Panc1 (cell line): ENCODE measurements at regions not wholly inside any gene's neighbourhood (a gene's known extent, or its start where the extent isn't known, plus 50 kb on each side); places are given as distances from the start of the nearest gene placed in this dataset.

Experiments
- ATAC-seq: fragments of 200-7000 bp; cut with Tn5 transposase; 2 replicates; pipeline ENCODE4 v1.9.1; 2020; ENCODE audit warnings: mild to moderate bottlenecking, moderate library complexity
- BruUV-seq: library from RNA; stranded (reverse); fragments of 400-500 nt; replicated peaks from 2 replicates; lab custom pipeline; 2021; lab: Mats Ljungman, UMichigan
- CTCF ChIA-PET: fragments of 300-600 bp; sonication (Branson Sonifier 250); formaldehyde crosslinking; loops from one replicate; lab custom pipeline; 2022; ENCODE audit warnings: antibody characterized with exemption; lab: Charles Lee
- POLR2A ChIA-PET: fragments of 300-600 bp; sonication (Branson Sonifier 250); formaldehyde crosslinking; loops from one replicate; lab custom pipeline; 2022; ENCODE audit warnings: antibody characterized with exemption; lab: Charles Lee
- DNase-seq: peaks from one replicate; pipeline ENCODE4 v3.0.0-alpha.2; 2010; ENCODE audit warnings: low read depth, low spot score
- H3K27ac ChIP-seq: 2 replicates; pipeline ENCODE4 v1.5.1; 2011; ENCODE audit warnings: mild to moderate bottlenecking, low read length, inconsistent platforms
- H3K27me3 ChIP-seq: fragments of 200-500 bp; sonication (Bioruptor generic); 2 replicates; pipeline ENCODE4 v1.6.0; 2014; ENCODE audit warnings: low read length, inconsistent platforms; ENCODE audit not compliant: control insufficient read depth, insufficient read depth
- H3K36me3 ChIP-seq: fragments of 200-500 bp; sonication (Bioruptor generic); 2 replicates; pipeline ENCODE4 v1.5.1; 2014; ENCODE audit warnings: inconsistent platforms, mild to moderate bottlenecking, low read length, moderate library complexity; ENCODE audit not compliant: control insufficient read depth, insufficient read depth
- H3K4me1 ChIP-seq: 2 replicates; pipeline ENCODE4 v1.5.1; 2011; ENCODE audit warnings: inconsistent platforms, mild to moderate bottlenecking, low read length, moderate library complexity; ENCODE audit not compliant: control insufficient read depth, insufficient read depth
- H3K4me3 ChIP-seq, 2 experiments: 2 replicates each; pipeline ENCODE4 v1.5.1; 2011 to 2012; ENCODE audit warnings: low read depth in 2 of 2, low read length in 2 of 2, mild to moderate bottlenecking in 2 of 2, inconsistent platforms in 1 of 2, moderate library complexity in 1 of 2
- H3K9me3 ChIP-seq: fragments of 200-500 bp; sonication (Bioruptor generic); 2 replicates; pipeline ENCODE4 v1.5.1; 2014; ENCODE audit warnings: low read depth, mild to moderate bottlenecking, inconsistent platforms, low read length, moderate library complexity; ENCODE audit not compliant: control insufficient read depth, insufficient read depth
- CTCF ChIP-seq: fragments of 450-650 bp; IDR thresholded peaks from 2 replicates; pipeline ENCODE4 v1.5.1; 2017; ENCODE audit warnings: mild to moderate bottlenecking
- POLR2AphosphoS5 ChIP-seq: IDR thresholded peaks from 2 replicates; pipeline ENCODE4 v1.6.1; 2012; ENCODE audit warnings: mild to moderate bottlenecking, low read depth, low read length, moderate library complexity
- REST ChIP-seq, 2 experiments: IDR thresholded peaks; 2 replicates each; pipeline ENCODE4 v1.6.1; 2011 to 2012; ENCODE audit warnings: low read depth in 2 of 2, control low read depth in 1 of 2, low read length in 1 of 2, mild to moderate bottlenecking in 1 of 2, moderate library complexity in 1 of 2; ENCODE audit not compliant: insufficient read depth in 1 of 2
- SIN3A ChIP-seq: IDR thresholded peaks from 2 replicates; pipeline ENCODE4 v1.6.1; 2012; ENCODE audit warnings: low read depth, mild to moderate bottlenecking, low read length, moderate library complexity, borderline replicate concordance; ENCODE audit not compliant: insufficient read depth
- TCF7L2 ChIP-seq: IDR thresholded peaks from 2 replicates; pipeline ENCODE4 v1.6.1; 2011; ENCODE audit warnings: mild to moderate bottlenecking, low read depth, low read length, inconsistent platforms
- in situ Hi-C: cut with HindIII; loops from 2 replicates; pipeline ENCODE4 v1.10.0; 2016; ENCODE audit warnings: low sequenced_read_pairs, low pct_unique_long_range_greater_than_20kb
- intact Hi-C: fragments of 100-400 bp; cut with micrococcal nuclease; formaldehyde crosslinking; loops from one replicate; pipeline ENCODE4 v1.10.0; 2022; ENCODE audit not compliant: unreplicated experiment

DNA sequence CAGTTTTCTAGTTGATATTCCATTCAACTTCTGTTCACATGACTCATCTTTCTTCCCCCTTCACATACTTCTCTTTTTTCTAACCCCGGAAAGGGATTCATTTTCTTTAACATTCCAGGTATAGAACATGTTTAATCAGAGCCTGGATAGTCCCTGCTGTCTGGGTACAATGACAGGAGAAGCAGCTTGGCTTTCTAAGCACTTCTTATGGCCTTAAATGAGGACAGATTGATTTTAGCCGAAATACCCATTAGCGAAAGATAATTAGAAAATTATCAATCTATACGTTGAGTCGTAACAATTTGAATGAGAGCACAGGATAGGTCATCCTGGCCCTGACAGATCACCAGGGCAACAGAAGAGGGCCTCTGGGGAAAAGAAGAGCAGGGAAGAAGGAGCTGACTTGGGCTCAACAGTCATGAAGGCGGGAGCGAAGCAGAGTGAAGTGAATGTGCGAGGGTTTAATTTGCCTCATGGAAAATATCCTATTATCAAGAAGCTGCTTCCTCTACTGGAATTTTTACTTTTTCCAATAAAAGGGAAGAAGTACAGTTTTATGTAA, 62.2 kb downstream of the PPP1R2C start:
- Histone ChIP-seq H3K36me3 (no peaks in the 10 kb centered on the region), H3K4me1 (no peaks in the 10 kb centered on the region), H3K27ac (no peak overlapping the region), H3K27me3 (no peaks in the 10 kb centered on the region), H3K4me3 (no peak overlapping the region), H3K9me3 (no peaks in the 10 kb centered on the region)
- ChIA-PET CTCF (no interaction called here), POLR2A (no interaction called here)
- intact Hi-C loops, result no loop called here
- no TSS peak for BruUV-seq
- DNase-seq (no peak), ATAC-seq (no peak)
- TF ChIP-seq CTCF (peak; percentile 17; the same call in 1 of the 2 replicates), POLR2AphosphoS5 (no peak)
- in situ Hi-C loops, result no loop called here

- H3K27ac ChIP-seq, result no peak overlapping the region
- DNase-seq (no peak), ATAC-seq (no peak)
- H3K36me3 ChIP-seq, result no peaks in the 10 kb centered on the region
- no peak for TF ChIP-seq POLR2AphosphoS5
- no peak for TF ChIP-seq REST (IDR thresholded peaks at IDR 0.05; ENCODE audit: insufficient read depth in 1 of 2, low read depth in 2 of 2, low read length in 1 of 2)
- TF ChIP-seq SIN3A, result no peak
- peak; percentile 49 for TF ChIP-seq CTCF
- TF ChIP-seq TCF7L2, result no peak
- CTCF ChIA-PET, result interaction anchor here (0.7 kb wide), 1 partner anchor 1122 kb away, joined by 20 read pairs; no protein-coding TSS in a partner anchor
- H3K4me1 ChIP-seq, result no peaks in the 10 kb centered on the region
- intact Hi-C loops (no loop called here), in situ Hi-C loops (no loop called here)
- H3K4me3 ChIP-seq, result no peak overlapping the region
- POLR2A ChIA-PET, result no interaction called here
- H3K9me3 ChIP-seq, result no peaks in the 10 kb centered on the region
- H3K27me3 ChIP-seq, result no peaks in the 10 kb centered on the region
- no TSS peak for BruUV-seq
These were observed 62.8 kb downstream of the PPP1R2C start for GRCh38 chrX:42714981-42715700.
